PFSK-1 (cell line): ENCODE measurements at regions not wholly inside any gene's neighbourhood (a gene's known extent, or its start where the extent isn't known, plus 50 kb on each side); places are given as distances from the start of the nearest gene placed in this dataset.

Source experiments
- POLR2AphosphoS5 ChIP-seq: IDR thresholded peaks from 2 replicates; pipeline ENCODE4 v1.6.1; 2012; ENCODE audit warnings: low read depth, mild to moderate bottlenecking, control low read depth, low read length, moderate library complexity
- REST ChIP-seq, 2 experiments: IDR thresholded peaks; 2 replicates each; pipeline versions ENCODE4 v1.6.1 to v1.8.0; 2011 to 2012; ENCODE audit warnings: low read depth in 2 of 2, low read length in 2 of 2, control low read depth in 1 of 2, inconsistent platforms in 1 of 2, mild to moderate bottlenecking in 1 of 2, moderate library complexity in 1 of 2; ENCODE audit not compliant: insufficient read depth in 1 of 2
- SIN3A ChIP-seq: IDR thresholded peaks from 2 replicates; pipeline ENCODE4 v1.6.1; 2012; ENCODE audit warnings: mild to moderate bottlenecking, low read length, moderate library complexity, borderline replicate concordance; ENCODE audit not compliant: insufficient read depth
- TAF1 ChIP-seq: IDR thresholded peaks from 2 replicates; pipeline ENCODE4 v1.6.1; 2012; ENCODE audit warnings: low read length, control low read depth, borderline replicate concordance; ENCODE audit not compliant: insufficient read depth

GRCh38 chr9:129478461-129478860 is 142.4 kb downstream of the C9orf50 start:
- no peak for TF ChIP-seq SIN3A
- TF ChIP-seq REST (IDR thresholded peaks at IDR 0.05; ENCODE audit: insufficient read depth in 1 of 2, low read depth in 2 of 2, low read length in 2 of 2): no peak
- TF ChIP-seq TAF1: no peak
- no peak for TF ChIP-seq POLR2AphosphoS5
